CD4-positive, CD25-positive, alpha-beta regulatory T cell (primary cell): ENCODE measurements at regions not wholly inside any gene's neighbourhood (a gene's known extent, or its start where the extent isn't known, plus 50 kb on each side); places are given as distances from the start of the nearest gene placed in this dataset.

Source experiments
- ATAC-seq, 2 donors: fragments of 150-1000 bp; cut with Tn5 transposase; one replicate each; pipeline ENCODE4 v1.10.0; 2021; ENCODE audit warnings: low read depth in 2 of 2, moderate number of reproducible peaks in 2 of 2, moderate library complexity in 1 of 2
- DNase-seq, 3 donors: peaks; one replicate each; pipeline versions ENCODE4 v3.0.0 to v3.0.0-alpha.2; 2012 to 2022; ENCODE audit warnings: mixed read lengths in 1 of 3
- H3K27ac ChIP-seq: one replicate; pipeline ENCODE4 v1.7.0; 2013; ENCODE audit warnings: mild to moderate bottlenecking, low read length; ENCODE audit not compliant: insufficient read depth, poor library complexity, severe bottlenecking
- H3K27me3 ChIP-seq: one replicate; pipeline ENCODE4 v1.7.0; 2013; ENCODE audit warnings: low read length; ENCODE audit not compliant: control insufficient read depth, insufficient read depth
- H3K36me3 ChIP-seq: one replicate; pipeline ENCODE4 v1.7.0; 2013; ENCODE audit warnings: mild to moderate bottlenecking, low read length, moderate library complexity; ENCODE audit not compliant: control insufficient read depth, insufficient read depth
- H3K4me1 ChIP-seq: 2 replicates; pipeline ENCODE4 v1.7.0; 2013; ENCODE audit warnings: mild to moderate bottlenecking, low read length; ENCODE audit not compliant: insufficient read depth, control insufficient read depth, poor library complexity, severe bottlenecking
- H3K4me3 ChIP-seq: one replicate; pipeline ENCODE4 v1.7.0; 2013; ENCODE audit warnings: low read depth, mild to moderate bottlenecking, low read length, moderate library complexity
- H3K9me3 ChIP-seq, 2 experiments: 1 replicate in 1 of 2; 2 replicates in 1 of 2; pipeline ENCODE4 v1.7.0; 2013; ENCODE audit warnings: low read length in 2 of 2, mild to moderate bottlenecking in 1 of 2, moderate library complexity in 1 of 2; ENCODE audit not compliant: control insufficient read depth in 2 of 2
- H3K27ac Mint-ChIP-seq, 3 donors: one replicate each; pipeline ENCODE4 v1.8.0; 2020 to 2022; ENCODE audit warnings: mild to moderate bottlenecking in 3 of 3, mixed read lengths in 3 of 3, moderate library complexity in 2 of 3
- H3K27me3 Mint-ChIP-seq: one replicate; pipeline ENCODE4 v1.8.0; 2022; ENCODE audit warnings: mild to moderate bottlenecking, mixed read lengths
- H3K36me3 Mint-ChIP-seq: one replicate; pipeline ENCODE4 v1.8.0; 2020; ENCODE audit warnings: mixed read lengths
- H3K4me1 Mint-ChIP-seq, 4 donors: one replicate each; pipeline ENCODE4 v1.8.0; 2020 to 2022; ENCODE audit warnings: mixed read lengths in 4 of 4, mild to moderate bottlenecking in 1 of 4
- H3K4me3 Mint-ChIP-seq, 4 donors: one replicate each; pipeline ENCODE4 v1.8.0; 2020 to 2022; ENCODE audit warnings: mild to moderate bottlenecking in 4 of 4, mixed read lengths in 4 of 4, moderate library complexity in 3 of 4
- H3K9me3 Mint-ChIP-seq, 7 donors: one replicate each; pipeline ENCODE4 v1.8.0; 2020 to 2022; ENCODE audit warnings: mixed read lengths in 7 of 7, mild to moderate bottlenecking in 3 of 7, moderate library complexity in 2 of 7

DNA sequence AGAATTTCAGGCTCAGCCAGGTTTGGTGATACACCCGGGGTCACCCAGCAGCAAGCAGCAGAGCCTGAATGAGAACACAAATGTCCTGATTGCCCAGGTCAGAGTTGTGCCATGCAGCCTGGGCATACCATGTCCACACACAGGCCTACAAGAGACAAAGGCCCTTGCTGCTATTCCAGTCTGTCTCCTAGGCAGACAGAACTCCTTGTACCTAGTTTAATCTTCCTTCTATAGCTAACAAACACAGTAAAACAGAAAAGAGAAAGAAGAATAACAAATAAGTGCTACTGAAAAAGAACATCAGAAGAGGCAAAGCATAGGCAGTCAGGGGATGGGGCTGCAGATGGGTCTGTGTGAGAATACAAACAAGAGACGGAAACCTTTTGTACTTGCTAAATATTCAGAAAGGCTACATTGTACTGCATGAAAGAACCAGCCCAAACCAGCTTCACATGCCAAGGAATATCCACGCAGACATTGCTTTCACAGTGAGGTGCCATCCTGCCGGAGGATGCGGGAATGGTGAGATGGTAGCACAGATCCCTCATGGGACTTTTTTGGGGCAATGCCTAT lies 401.7 kb downstream of the OMA1 start:
- H3K27ac ChIP-seq = no peak overlapping the region
- H3K27me3 ChIP-seq = no peaks in the 10 kb centered on the region
- ATAC-seq = no peak
- Mint-ChIP-seq H3K9me3 (peaks cover 0 to 7% (median 0%) of the 10 kb centered on the region in 7 donors), H3K36me3 (no peaks in the 10 kb centered on the region), H3K4me3 (no peak overlapping the region), H3K27me3 (no peaks in the 10 kb centered on the region), H3K27ac (no peak overlapping the region), H3K4me1 (no peaks in the 10 kb centered on the region)
- H3K36me3 ChIP-seq = no peaks in the 10 kb centered on the region
- H3K4me3 ChIP-seq = no peak overlapping the region
- DNase-seq = no peak
- H3K4me1 ChIP-seq = no peaks in the 10 kb centered on the region
- no peaks in the 10 kb centered on the region for H3K9me3 ChIP-seq

DNA sequence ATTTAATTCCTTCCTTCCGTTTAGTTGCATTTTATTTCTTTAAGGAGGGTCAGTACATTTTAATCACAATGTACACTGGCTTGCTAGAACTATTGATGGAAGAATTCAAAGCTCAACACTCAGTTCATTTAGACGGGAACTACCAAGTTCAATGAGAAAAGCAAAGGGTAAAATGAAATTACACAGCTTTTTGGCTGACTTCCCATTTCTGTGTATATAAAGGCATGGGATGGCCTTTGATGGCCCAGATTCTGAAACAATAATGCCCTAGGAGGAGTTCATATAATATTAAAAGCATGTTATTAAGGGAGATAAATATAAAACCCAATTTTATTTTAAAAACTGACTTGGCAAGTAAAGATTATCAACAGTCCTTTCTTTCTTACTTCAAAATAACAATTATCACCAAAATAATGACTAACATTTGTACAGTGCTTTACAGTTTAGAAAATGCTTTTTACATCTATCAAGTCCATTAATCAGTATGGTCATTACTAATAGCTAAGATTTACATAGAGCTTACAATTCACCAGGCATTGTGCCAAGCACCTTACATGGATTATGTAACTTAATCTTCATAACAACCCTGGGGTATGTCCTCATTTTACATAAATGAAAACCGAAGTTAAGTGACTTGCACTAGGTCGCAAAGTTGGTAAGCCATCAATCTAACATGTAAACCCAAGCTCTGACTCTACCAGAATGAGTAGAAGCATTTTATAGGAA lies 402.4 kb downstream of the OMA1 start:
- Mint-ChIP-seq H3K27ac (no peak overlapping the region), H3K4me3 (no peak overlapping the region), H3K36me3 (no peaks in the 10 kb centered on the region), H3K27me3 (no peaks in the 10 kb centered on the region), H3K9me3 (peaks cover 0 to 7% (median under 1%) of the 10 kb centered on the region in 7 donors), H3K4me1 (no peaks in the 10 kb centered on the region)
- H3K4me3 ChIP-seq = no peak overlapping the region
- H3K4me1 ChIP-seq = no peaks in the 10 kb centered on the region
- ATAC-seq = no peak
- no peaks in the 10 kb centered on the region for H3K27me3 ChIP-seq
- no peak for DNase-seq
- no peaks in the 10 kb centered on the region for H3K36me3 ChIP-seq
- no peak overlapping the region for H3K27ac ChIP-seq
- H3K9me3 ChIP-seq = no peaks in the 10 kb centered on the region

- Histone ChIP-seq H3K27me3 (no peaks in the 10 kb centered on the region), H3K4me1 (no peaks in the 10 kb centered on the region), H3K36me3 (no peaks in the 10 kb centered on the region), H3K9me3 (peaks cover 0 to 4% of the 10 kb centered on the region in 2 experiments), H3K4me3 (no peak overlapping the region), H3K27ac (no peak overlapping the region)
- no peak for DNase-seq
- Mint-ChIP-seq H3K27ac (no peak overlapping the region), H3K9me3 (peaks cover 0 to 19% (median 8%) of the 10 kb centered on the region in 7 donors), H3K27me3 (no peaks in the 10 kb centered on the region), H3K4me3 (peak overlapping the region in 1 of 4 donors; percentile 66), H3K36me3 (peaks cover 4% of the 10 kb centered on the region), H3K4me1 (peaks cover 0 to 2% (median 0%) of the 10 kb centered on the region in 4 donors)
- ATAC-seq = no peak
Observed at GRCh38 chr1:58136387-58136786, 410.1 kb downstream of the OMA1 start.

GRCh38 chr1:58135821-58136321 lies 410.7 kb downstream of the OMA1 start:
- no peak overlapping the region for H3K4me3 ChIP-seq
- H3K9me3 ChIP-seq = peaks cover 0 to 4% of the 10 kb centered on the region in 2 experiments
- no peak overlapping the region for H3K27ac ChIP-seq
- no peaks in the 10 kb centered on the region for H3K4me1 ChIP-seq
- no peak for ATAC-seq
- DNase-seq = no peak
- Mint-ChIP-seq H3K4me1 (peaks cover 0 to 2% (median 0%) of the 10 kb centered on the region in 4 donors), H3K27me3 (no peaks in the 10 kb centered on the region), H3K9me3 (peaks cover 0 to 19% (median 7%) of the 10 kb centered on the region in 7 donors), H3K4me3 (peak overlapping the region in 1 of 4 donors; percentile 66), H3K36me3 (peaks cover 4% of the 10 kb centered on the region), H3K27ac (no peak overlapping the region)
- no peaks in the 10 kb centered on the region for H3K27me3 ChIP-seq
- H3K36me3 ChIP-seq = no peaks in the 10 kb centered on the region

DNA sequence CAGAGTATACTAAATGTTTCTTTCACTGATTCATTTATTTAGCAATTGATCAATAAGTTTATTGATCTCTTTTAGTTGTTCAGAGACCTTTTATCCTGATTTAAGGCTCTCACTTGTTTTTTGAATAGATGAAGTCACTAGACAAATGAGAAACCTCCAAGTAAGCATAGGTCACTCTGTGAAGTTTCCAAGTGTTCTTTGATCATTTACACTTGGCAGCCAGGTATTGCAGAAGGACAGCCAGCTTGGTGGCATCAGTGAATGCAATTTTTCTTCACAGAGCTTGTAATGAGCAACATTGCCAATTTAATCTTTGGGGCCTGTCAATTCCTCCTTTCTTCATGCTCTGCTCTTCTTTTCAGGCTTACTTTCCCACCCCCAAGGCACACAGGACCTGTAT lies 413.0 kb downstream of the OMA1 start:
- H3K4me3 Mint-ChIP-seq = no peak overlapping the region
- no peaks in the 10 kb centered on the region for H3K27me3 Mint-ChIP-seq
- H3K9me3 ChIP-seq = peaks cover 0 to 4% of the 10 kb centered on the region in 2 experiments
- H3K36me3 ChIP-seq = no peaks in the 10 kb centered on the region
- no peak for ATAC-seq
- H3K4me1 Mint-ChIP-seq = peaks cover 0 to 2% (median 0%) of the 10 kb centered on the region in 4 donors
- H3K27ac Mint-ChIP-seq = peak overlapping the region in 1 of 3 donors; percentile 5
- no peak overlapping the region for H3K4me3 ChIP-seq
- no peaks in the 10 kb centered on the region for H3K27me3 ChIP-seq
- peaks cover 0 to 17% (median 6%) of the 10 kb centered on the region in 7 donors for H3K9me3 Mint-ChIP-seq
- no peak for DNase-seq
- peaks cover 4% of the 10 kb centered on the region for H3K36me3 Mint-ChIP-seq
- H3K4me1 ChIP-seq = no peaks in the 10 kb centered on the region
- no peak overlapping the region for H3K27ac ChIP-seq

- Mint-ChIP-seq H3K27ac (no peak overlapping the region), H3K27me3 (no peaks in the 10 kb centered on the region), H3K36me3 (no peaks in the 10 kb centered on the region), H3K4me3 (no peak overlapping the region), H3K4me1 (no peaks in the 10 kb centered on the region), H3K9me3 (peaks cover 0 to 4% (median 0%) of the 10 kb centered on the region in 7 donors)
- ATAC-seq = no peak
- Histone ChIP-seq H3K27me3 (no peaks in the 10 kb centered on the region), H3K4me3 (no peak overlapping the region), H3K9me3 (no peaks in the 10 kb centered on the region), H3K27ac (no peak overlapping the region), H3K36me3 (no peaks in the 10 kb centered on the region), H3K4me1 (no peaks in the 10 kb centered on the region)
- no peak for DNase-seq
Observed at GRCh38 chr1:58123051-58123450, 423.5 kb downstream of the OMA1 start.

GRCh38 chr1:58119971-58120370 lies 426.6 kb downstream of the OMA1 start:
- H3K4me1 ChIP-seq = no peaks in the 10 kb centered on the region
- Mint-ChIP-seq H3K27me3 (no peaks in the 10 kb centered on the region), H3K9me3 (peaks cover 0 to 4% (median 0%) of the 10 kb centered on the region in 7 donors), H3K36me3 (no peaks in the 10 kb centered on the region), H3K27ac (no peak overlapping the region), H3K4me3 (no peak overlapping the region), H3K4me1 (no peaks in the 10 kb centered on the region)
- no peaks in the 10 kb centered on the region for H3K27me3 ChIP-seq
- H3K9me3 ChIP-seq = no peaks in the 10 kb centered on the region
- H3K4me3 ChIP-seq = no peak overlapping the region
- ATAC-seq (no peak), DNase-seq (no peak)
- H3K36me3 ChIP-seq = no peaks in the 10 kb centered on the region
- H3K27ac ChIP-seq = no peak overlapping the region
